T-cell (primary cell): ENCODE measurements at regions not wholly inside any gene's neighbourhood (a gene's known extent, or its start where the extent isn't known, plus 50 kb on each side); places are given as distances from the start of the nearest gene placed in this dataset.

Experiments
- ATAC-seq, 4 experiments: fragments of 200-7000 bp in 3 of 4; fragments of 150-1000 bp in 1 of 4; cut with Tn5 transposase; replicated peaks in 1 of 4; 1 replicate in 3 of 4; 2 replicates in 1 of 4; pipeline ENCODE4 v1.10.0; 2021; ENCODE audit warnings: moderate library complexity in 3 of 4, mild to moderate bottlenecking in 2 of 4, moderate number of reproducible peaks in 1 of 4
- CTCF ChIA-PET, 2 donors: fragments of 300-600 bp; sonication (Branson Sonifier 250); formaldehyde crosslinking; loops; one replicate each; lab custom pipeline; 2022; ENCODE audit warnings: antibody characterized with exemption in 2 of 2; lab: Charles Lee
- POLR2A ChIA-PET, 2 donors: fragments of 300-600 bp; sonication (Branson Sonifier 250); formaldehyde crosslinking; loops; one replicate each; lab custom pipeline; 2022; ENCODE audit warnings: antibody characterized with exemption in 2 of 2; lab: Charles Lee
- DNase-seq, 35 experiments: peaks; one replicate each; pipeline versions ENCODE4 v3.0.0 to v3.0.0-alpha.2; 2013 to 2023
- H3K27ac ChIP-seq: one replicate; pipeline ENCODE4 v1.5.1; 2013; ENCODE audit warnings: low read length
- H3K27me3 ChIP-seq, 2 experiments: replicated peaks in 1 of 2; 1 replicate in 1 of 2; 2 replicates in 1 of 2; pipeline versions ENCODE4 v1.6.1 to v1.7.0; 2013; ENCODE audit warnings: low read length in 1 of 2, mixed read lengths in 1 of 2; ENCODE audit not compliant: control insufficient read depth in 2 of 2, insufficient read depth in 2 of 2; ENCODE audit errors: extremely low read depth in 1 of 2
- H3K36me3 ChIP-seq, 2 donors: 1 replicate in 1 of 2; 2 replicates in 1 of 2; pipeline versions ENCODE4 v1.6.1 to v1.7.0; 2013; ENCODE audit warnings: low read length in 1 of 2; ENCODE audit not compliant: control insufficient read depth in 2 of 2, insufficient read depth in 1 of 2; ENCODE audit errors: extremely low read depth in 1 of 2
- H3K4me1 ChIP-seq, 2 experiments: 1 replicate in 1 of 2; 2 replicates in 1 of 2; pipeline versions ENCODE4 v1.6.1 to v1.7.0; 2013; ENCODE audit warnings: low read length in 2 of 2, mixed read lengths in 1 of 2; ENCODE audit not compliant: insufficient read depth in 2 of 2, control insufficient read depth in 1 of 2; ENCODE audit errors: extremely low read depth in 1 of 2
- H3K4me3 ChIP-seq, 2 donors: 1 replicate in 1 of 2; 2 replicates in 1 of 2; pipeline versions ENCODE4 v1.5.1 to v1.7.0; 2013; ENCODE audit warnings: mild to moderate bottlenecking in 2 of 2, low read length in 1 of 2, moderate library complexity in 1 of 2; ENCODE audit not compliant: control insufficient read depth in 1 of 2; ENCODE audit errors: extremely low read depth in 1 of 2
- H3K9me3 ChIP-seq: 2 replicates; pipeline ENCODE4 v1.7.0; 2013
- H3K27ac Mint-ChIP-seq, 2 donors: one replicate each; pipeline ENCODE4 v1.8.0; 2020 to 2021; ENCODE audit warnings: mild to moderate bottlenecking in 2 of 2, mixed read lengths in 2 of 2
- H3K27me3 Mint-ChIP-seq, 2 donors: one replicate each; pipeline ENCODE4 v1.8.0; 2021 to 2022; ENCODE audit warnings: mixed read lengths in 2 of 2
- H3K36me3 Mint-ChIP-seq: one replicate; pipeline ENCODE4 v1.8.0; 2021; ENCODE audit warnings: mixed read lengths
- H3K4me1 Mint-ChIP-seq, 3 donors: one replicate each; pipeline ENCODE4 v1.8.0; 2020 to 2022; ENCODE audit warnings: mixed read lengths in 3 of 3, mild to moderate bottlenecking in 1 of 3
- H3K4me3 Mint-ChIP-seq, 3 donors: one replicate each; pipeline ENCODE4 v1.8.0; 2020 to 2022; ENCODE audit warnings: mild to moderate bottlenecking in 3 of 3, mixed read lengths in 3 of 3, moderate library complexity in 3 of 3
- H3K9me3 Mint-ChIP-seq, 3 donors: one replicate each; pipeline ENCODE4 v1.8.0; 2020 to 2022; ENCODE audit warnings: mixed read lengths in 3 of 3
- WGBS: methylation state at CpG from one replicate; pipeline ENCODE4 v1.1.5; 2013; ENCODE audit warnings: missing lambda C conversion rate; ENCODE audit not compliant: insufficient coverage; 5-methylcytosine and 5-hydroxymethylcytosine counted together

DNA sequence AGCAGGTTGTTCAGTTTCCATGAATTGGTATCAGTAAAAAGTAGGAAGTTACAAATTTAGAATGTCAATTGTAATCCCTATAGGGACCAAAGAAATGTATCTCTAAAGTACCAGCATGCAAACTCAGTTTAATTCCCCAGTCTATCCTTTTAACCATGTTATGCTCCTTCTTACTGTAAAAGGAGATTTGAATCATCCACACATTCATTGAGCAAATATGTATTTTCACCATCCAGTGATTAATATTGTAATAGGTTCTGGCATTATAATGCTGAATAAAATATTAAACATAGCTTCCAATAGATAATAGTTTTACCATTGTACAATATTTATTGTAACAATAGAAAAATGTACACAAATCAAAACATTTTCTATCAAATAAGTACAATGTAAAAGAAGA lies 228.2 kb upstream of the SEMA3A start:
- H3K27ac ChIP-seq = no peak overlapping the region
- no peaks in the 10 kb centered on the region for H3K27me3 ChIP-seq
- no peaks in the 10 kb centered on the region for H3K36me3 Mint-ChIP-seq
- ChIA-PET POLR2A (no interaction called here), CTCF (no interaction called here)
- no peaks in the 10 kb centered on the region for H3K4me1 ChIP-seq
- H3K27me3 Mint-ChIP-seq = no peaks in the 10 kb centered on the region
- H3K27ac Mint-ChIP-seq = no peak overlapping the region
- ATAC-seq (no peak), DNase-seq (no peak)
- H3K4me1 Mint-ChIP-seq = no peaks in the 10 kb centered on the region
- H3K9me3 Mint-ChIP-seq = peaks cover 6 to 34% (median 14%) of the 10 kb centered on the region in 3 donors
- no peaks in the 10 kb centered on the region for H3K36me3 ChIP-seq
- H3K9me3 ChIP-seq = no peaks in the 10 kb centered on the region
- no peak overlapping the region for H3K4me3 ChIP-seq
- H3K4me3 Mint-ChIP-seq = no peak overlapping the region

DNA sequence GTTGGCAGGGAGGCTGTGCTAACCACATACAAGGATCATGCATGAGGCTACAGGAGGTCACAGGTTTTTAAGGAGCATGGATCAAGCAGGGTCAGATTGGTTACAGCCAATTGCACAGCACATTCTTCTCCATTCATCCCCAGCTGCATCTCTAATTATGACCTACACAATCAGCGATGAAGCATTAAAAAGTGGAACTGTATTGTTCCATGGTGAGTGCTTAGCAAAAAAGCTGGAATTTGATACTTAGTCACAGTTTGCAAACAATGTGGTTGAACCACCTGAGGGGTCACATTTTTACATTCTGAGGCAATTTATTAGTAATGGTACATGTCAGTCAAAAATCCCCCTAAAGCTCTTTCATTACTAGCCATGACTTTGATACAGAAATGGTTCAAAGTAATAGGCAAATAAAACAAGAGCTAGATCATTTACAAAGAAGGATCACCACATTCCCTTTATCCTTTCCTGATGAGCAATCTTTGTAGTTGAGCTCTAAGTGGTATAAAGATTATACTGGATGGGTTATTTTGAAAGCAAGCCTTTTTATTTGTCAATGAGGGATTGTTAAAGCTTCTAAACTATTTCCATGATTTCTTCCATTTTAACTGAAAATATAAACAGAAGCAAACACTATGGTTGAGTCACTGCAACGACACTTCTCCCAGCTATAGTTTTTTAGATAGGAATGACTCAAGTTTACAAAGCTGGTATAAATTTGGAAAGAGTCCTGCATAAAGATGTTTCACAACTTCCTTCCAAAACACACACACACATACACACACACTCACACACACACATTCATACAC lies 217.8 kb upstream of the SEMA3A start:
- Histone ChIP-seq H3K4me1 (no peaks in the 10 kb centered on the region), H3K36me3 (no peaks in the 10 kb centered on the region), H3K27me3 (no peaks in the 10 kb centered on the region), H3K27ac (no peak overlapping the region), H3K4me3 (no peak overlapping the region), H3K9me3 (peaks cover 3% of the 10 kb centered on the region)
- POLR2A ChIA-PET = no interaction called here
- no CpG with 5 or more reads among the region's 2 CpGs for WGBS
- Mint-ChIP-seq H3K36me3 (no peaks in the 10 kb centered on the region), H3K27me3 (no peaks in the 10 kb centered on the region), H3K9me3 (peaks cover 0 to 4% (median 0%) of the 10 kb centered on the region in 3 donors), H3K4me1 (no peaks in the 10 kb centered on the region), H3K4me3 (no peak overlapping the region), H3K27ac (no peak overlapping the region)
- DNase-seq = no peak
- CTCF ChIA-PET = interaction anchor here in 1 of 2 donors (0.7 kb wide), 1 partner anchor 624 kb away, joined by 3 read pairs; no protein-coding TSS in a partner anchor
- ATAC-seq = no peak

DNA sequence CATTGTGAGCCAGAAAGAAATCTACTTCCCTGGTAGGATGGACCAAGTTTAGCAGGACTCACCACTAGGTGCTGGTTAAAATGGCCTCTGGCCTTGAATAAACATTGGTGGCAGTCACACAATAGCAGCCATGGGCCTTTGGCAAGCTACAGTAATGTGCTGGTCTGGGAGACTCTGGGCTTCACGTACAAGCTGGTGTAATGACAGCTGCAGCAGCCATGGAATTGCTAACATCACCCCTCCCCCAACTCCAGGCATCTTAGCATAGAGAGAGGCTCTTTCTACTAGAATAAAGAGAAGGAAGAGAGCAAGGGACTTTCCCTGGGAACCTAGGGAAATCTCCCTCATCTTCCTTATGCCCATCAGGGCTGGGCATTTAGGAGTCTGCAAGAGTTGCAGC lies 205.1 kb upstream of the SEMA3A start:
- no CpG with 5 or more reads among the region's 1 CpG for WGBS

DNA sequence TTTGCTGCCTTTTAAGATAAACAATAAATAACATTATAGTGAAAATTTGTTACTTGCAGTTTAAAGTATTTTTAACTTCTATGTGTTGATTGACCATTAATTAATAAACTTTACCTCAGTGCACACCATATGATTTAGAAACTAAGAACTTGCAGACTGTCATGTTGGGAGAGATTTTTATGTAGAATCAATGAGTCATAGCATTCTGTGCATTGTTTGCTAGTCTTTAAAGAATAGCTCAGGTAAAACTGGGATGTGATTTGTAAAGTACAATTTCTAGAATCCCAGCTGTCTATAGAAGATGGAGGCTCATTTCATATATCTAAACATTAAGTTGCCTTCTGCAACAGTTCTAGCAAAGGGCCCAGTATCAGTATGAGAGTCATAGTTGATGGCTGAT lies 199.6 kb upstream of the SEMA3A start:
- Histone ChIP-seq H3K27ac (no peak overlapping the region), H3K4me1 (no peaks in the 10 kb centered on the region), H3K4me3 (no peak overlapping the region), H3K36me3 (no peaks in the 10 kb centered on the region), H3K9me3 (no peaks in the 10 kb centered on the region), H3K27me3 (no peaks in the 10 kb centered on the region)
- Mint-ChIP-seq H3K36me3 (no peaks in the 10 kb centered on the region), H3K9me3 (peaks cover 0 to 3% (median under 1%) of the 10 kb centered on the region in 3 donors), H3K4me3 (no peak overlapping the region), H3K27ac (no peak overlapping the region), H3K27me3 (peaks cover 0 to 4% of the 10 kb centered on the region in 2 donors), H3K4me1 (no peaks in the 10 kb centered on the region)
- ATAC-seq = no peak
- DNase-seq = no peak
- CTCF ChIA-PET = no interaction called here
- POLR2A ChIA-PET = no interaction called here

More for the DNA sequence above, 205.1 kb upstream of the SEMA3A start:
- no peak for ATAC-seq
- no peaks in the 10 kb centered on the region for H3K27me3 ChIP-seq
- Mint-ChIP-seq H3K27me3 (no peaks in the 10 kb centered on the region), H3K36me3 (no peaks in the 10 kb centered on the region), H3K27ac (no peak overlapping the region), H3K4me1 (no peaks in the 10 kb centered on the region), H3K9me3 (peaks cover 18 to 26% (median 19%) of the 10 kb centered on the region in 3 donors), H3K4me3 (no peak overlapping the region)
- POLR2A ChIA-PET = no interaction called here
- CTCF ChIA-PET = no interaction called here
- no peak overlapping the region for H3K27ac ChIP-seq
- H3K4me1 ChIP-seq = no peaks in the 10 kb centered on the region
- no peaks in the 10 kb centered on the region for H3K9me3 ChIP-seq
- H3K36me3 ChIP-seq = no peaks in the 10 kb centered on the region
- no peak for DNase-seq
- no peak overlapping the region for H3K4me3 ChIP-seq

DNA sequence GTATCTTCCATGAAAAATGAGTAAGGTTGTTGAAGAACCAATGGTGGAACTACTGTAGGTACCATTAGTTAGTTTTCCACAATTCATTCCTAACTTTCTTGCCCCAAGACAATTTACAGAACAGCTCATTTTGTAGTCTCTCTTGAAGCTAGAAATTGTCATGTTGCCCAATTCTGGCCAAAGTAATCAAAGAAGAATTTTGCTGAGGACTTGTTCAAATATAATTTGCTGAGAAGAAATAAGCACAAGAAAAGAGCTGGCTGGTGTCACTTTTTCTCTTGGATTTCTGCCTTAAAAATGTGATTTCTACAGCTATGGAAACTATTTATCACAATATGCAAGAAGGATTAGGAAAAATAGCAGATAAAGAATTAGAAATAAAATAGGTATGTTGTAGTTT lies 199.2 kb upstream of the SEMA3A start:
- no peaks in the 10 kb centered on the region for H3K9me3 ChIP-seq
- Mint-ChIP-seq H3K36me3 (no peaks in the 10 kb centered on the region), H3K27ac (no peak overlapping the region), H3K27me3 (peaks cover 0 to 4% of the 10 kb centered on the region in 2 donors), H3K4me3 (no peak overlapping the region), H3K4me1 (no peaks in the 10 kb centered on the region), H3K9me3 (peaks cover 0 to 3% (median 0%) of the 10 kb centered on the region in 3 donors)
- H3K4me3 ChIP-seq = no peak overlapping the region
- no peak overlapping the region for H3K27ac ChIP-seq
- ChIA-PET POLR2A (no interaction called here), CTCF (interaction anchor here in 1 of 2 donors (0.7 kb wide), 1 partner anchor 595 kb away, joined by 3 read pairs; no protein-coding TSS in a partner anchor)
- H3K36me3 ChIP-seq = no peaks in the 10 kb centered on the region
- DNase-seq (no peak), ATAC-seq (no peak)
- H3K4me1 ChIP-seq = no peaks in the 10 kb centered on the region
- no peaks in the 10 kb centered on the region for H3K27me3 ChIP-seq

DNA sequence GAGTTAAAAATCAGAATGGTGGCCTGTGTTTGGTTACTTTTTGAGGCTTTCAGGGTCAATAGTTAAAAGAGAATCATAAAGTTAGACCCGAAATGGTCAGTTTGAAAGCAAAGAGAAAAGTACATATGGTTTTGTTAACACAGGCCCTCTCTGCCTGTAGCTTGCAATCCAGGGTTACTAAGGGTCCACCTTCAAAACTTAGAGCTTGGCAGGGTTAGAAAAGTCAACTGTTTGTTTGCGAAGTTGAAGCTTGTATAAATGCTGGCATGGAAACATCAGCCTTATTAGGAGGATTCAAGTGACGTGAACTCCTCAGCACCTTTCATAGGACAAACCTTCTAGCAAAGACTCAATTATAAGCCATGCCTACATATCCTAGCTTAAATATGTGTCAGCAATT lies 196.3 kb upstream of the SEMA3A start:
- H3K27me3 ChIP-seq = no peaks in the 10 kb centered on the region
- ChIA-PET CTCF (no interaction called here), POLR2A (no interaction called here)
- H3K9me3 ChIP-seq = no peaks in the 10 kb centered on the region
- H3K4me3 ChIP-seq = no peak overlapping the region
- peaks cover 0 to 3% (median 0%) of the 10 kb centered on the region in 3 donors for H3K9me3 Mint-ChIP-seq
- DNase-seq (no peak), ATAC-seq (no peak)
- H3K4me3 Mint-ChIP-seq = no peak overlapping the region
- H3K36me3 Mint-ChIP-seq = no peaks in the 10 kb centered on the region
- no peaks in the 10 kb centered on the region for H3K4me1 ChIP-seq
- no peak overlapping the region for H3K27ac ChIP-seq
- peaks cover 0 to 4% of the 10 kb centered on the region in 2 donors for H3K27me3 Mint-ChIP-seq
- H3K4me1 Mint-ChIP-seq = no peaks in the 10 kb centered on the region
- H3K36me3 ChIP-seq = no peaks in the 10 kb centered on the region
- H3K27ac Mint-ChIP-seq = no peak overlapping the region
- 71% methylated on average over 1 of the region's 3 CpGs for WGBS
